ENCODE measurements at regions not wholly inside any gene's neighbourhood (a gene's known extent, or its start where the extent isn't known, plus 50 kb on each side); places are given as distances from the start of the nearest gene placed in this dataset.

- no peak for TF ChIP-seq MAX (IDR thresholded peaks at IDR 0.05)
- TF ChIP-seq TAF7 (optimal IDR thresholded peaks at IDR 0.05; ENCODE audit: borderline replicate concordance, low read depth, low read length): no peak
- no peak for TF ChIP-seq SAP30 (IDR thresholded peaks at IDR 0.05; ENCODE audit: insufficient read depth, insufficient replicate concordance, low read length)
- TF ChIP-seq EP300 (IDR thresholded peaks at IDR 0.05; ENCODE audit: borderline replicate concordance in 1 of 2, low read depth in 2 of 2, low read length in 2 of 2): no peak
- no peak for TF ChIP-seq GTF2F1 (IDR thresholded peaks at IDR 0.05; ENCODE audit: borderline replicate concordance, low read depth, low read length)
Measured at GRCh38 chr2:16584084-16584483, 81.5 kb downstream of the CYRIA start (continued).

Measured in H1 (cell line).